ENCODE measurements at regions not wholly inside any gene's neighbourhood (a gene's known extent, or its start where the extent isn't known, plus 50 kb on each side); places are given as distances from the start of the nearest gene placed in this dataset.

GRCh38 chr20:58073945-58074856 is 154.3 kb downstream of the ANKRD60 start:
- 52 to 62% methylated on average over 9 to 10 of the region's 10 CpGs for WGBS, 2 donors

GRCh38 chr20:58072695-58073671 is 155.5 kb downstream of the ANKRD60 start:
- 75 to 80% methylated on average over 13 to 14 of the region's 15 CpGs for WGBS, 2 donors
- H3K36me3 ChIP-seq, result no peaks in the 10 kb centered on the region
- no peaks in the 10 kb centered on the region for H3K4me1 ChIP-seq
- intact Hi-C loops (cut with DNase I), result no loop called here
- H3K27me3 ChIP-seq, result no peaks in the 10 kb centered on the region
- no peaks in the 10 kb centered on the region for H3K9me3 ChIP-seq
- no peak for DNase-seq
- no peak overlapping the region for H3K4me3 ChIP-seq (replicated peaks in 1 of 3)
- no peak overlapping the region for H3K27ac ChIP-seq
- TF ChIP-seq POLR2A (IDR thresholded peaks at IDR 0.05) (no peak), CTCF (IDR thresholded peaks at IDR 0.05) (no peak)

More at GRCh38 chr20:58073945-58074856, 154.3 kb downstream of the ANKRD60 start:
- H3K27me3 ChIP-seq, result no peaks in the 10 kb centered on the region
- peak in 1 of 2 donors; percentile 13 for DNase-seq
- H3K27ac ChIP-seq, result no peak overlapping the region
- no peaks in the 10 kb centered on the region for H3K36me3 ChIP-seq
- H3K9me3 ChIP-seq, result no peaks in the 10 kb centered on the region
- TF ChIP-seq CTCF (IDR thresholded peaks at IDR 0.05), result no peak
- TF ChIP-seq POLR2A (IDR thresholded peaks at IDR 0.05), result no peak
- intact Hi-C loops (cut with DNase I), result no loop called here
- H3K4me1 ChIP-seq, result no peaks in the 10 kb centered on the region
- no peak overlapping the region for H3K4me3 ChIP-seq (replicated peaks in 1 of 3)

- WGBS, 2 donors, result 86 to 87% methylated on average over 3 of the region's 3 CpGs
- no peak overlapping the region for H3K27ac ChIP-seq
- H3K4me3 ChIP-seq (replicated peaks in 1 of 3), result no peak overlapping the region
- no peaks in the 10 kb centered on the region for H3K9me3 ChIP-seq
- no peaks in the 10 kb centered on the region for H3K4me1 ChIP-seq
- intact Hi-C loops (cut with DNase I), result no loop called here
- no peaks in the 10 kb centered on the region for H3K27me3 ChIP-seq
- no peaks in the 10 kb centered on the region for H3K36me3 ChIP-seq
- no peak for DNase-seq
- no peak for TF ChIP-seq CTCF (IDR thresholded peaks at IDR 0.05)
- TF ChIP-seq POLR2A (IDR thresholded peaks at IDR 0.05), result no peak
These were observed 156.5 kb downstream of the ANKRD60 start for GRCh38 chr20:58071991-58072390.

GRCh38 chr20:58071298-58071697 is 157.2 kb downstream of the ANKRD60 start:
- Histone ChIP-seq H3K4me1 (no peaks in the 10 kb centered on the region), H3K9me3 (no peaks in the 10 kb centered on the region), H3K27ac (no peak overlapping the region), H3K4me3 (replicated peaks in 1 of 3) (no peak overlapping the region), H3K36me3 (no peaks in the 10 kb centered on the region), H3K27me3 (no peaks in the 10 kb centered on the region)
- no peak for DNase-seq
- intact Hi-C loops (cut with DNase I), result no loop called here
- TF ChIP-seq POLR2A (IDR thresholded peaks at IDR 0.05) (no peak), CTCF (IDR thresholded peaks at IDR 0.05) (no peak)
